ENCODE measurements at regions not wholly inside any gene's neighbourhood (a gene's known extent, or its start where the extent isn't known, plus 50 kb on each side); places are given as distances from the start of the nearest gene placed in this dataset.

DNA sequence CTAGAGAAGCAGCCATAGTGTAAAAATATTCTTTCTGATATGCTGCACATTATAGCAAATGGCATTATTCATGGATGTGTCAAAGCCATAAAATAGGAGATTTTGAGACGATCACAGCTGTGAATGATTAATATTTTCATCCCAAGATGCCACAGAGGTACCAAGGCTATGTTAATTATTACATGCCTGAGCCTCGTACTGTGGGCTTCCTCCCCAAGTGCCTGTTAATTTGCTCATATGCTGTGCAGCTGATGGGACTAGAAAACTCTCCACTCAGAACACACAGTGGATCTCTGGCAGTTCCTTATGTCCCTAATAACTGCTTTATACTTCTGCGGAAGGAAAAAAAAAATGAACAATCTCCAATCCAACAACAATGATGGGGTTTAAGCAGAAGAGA, 184.9 kb upstream of the TSHZ2 start (continued):
- TF ChIP-seq, protein P1, sequence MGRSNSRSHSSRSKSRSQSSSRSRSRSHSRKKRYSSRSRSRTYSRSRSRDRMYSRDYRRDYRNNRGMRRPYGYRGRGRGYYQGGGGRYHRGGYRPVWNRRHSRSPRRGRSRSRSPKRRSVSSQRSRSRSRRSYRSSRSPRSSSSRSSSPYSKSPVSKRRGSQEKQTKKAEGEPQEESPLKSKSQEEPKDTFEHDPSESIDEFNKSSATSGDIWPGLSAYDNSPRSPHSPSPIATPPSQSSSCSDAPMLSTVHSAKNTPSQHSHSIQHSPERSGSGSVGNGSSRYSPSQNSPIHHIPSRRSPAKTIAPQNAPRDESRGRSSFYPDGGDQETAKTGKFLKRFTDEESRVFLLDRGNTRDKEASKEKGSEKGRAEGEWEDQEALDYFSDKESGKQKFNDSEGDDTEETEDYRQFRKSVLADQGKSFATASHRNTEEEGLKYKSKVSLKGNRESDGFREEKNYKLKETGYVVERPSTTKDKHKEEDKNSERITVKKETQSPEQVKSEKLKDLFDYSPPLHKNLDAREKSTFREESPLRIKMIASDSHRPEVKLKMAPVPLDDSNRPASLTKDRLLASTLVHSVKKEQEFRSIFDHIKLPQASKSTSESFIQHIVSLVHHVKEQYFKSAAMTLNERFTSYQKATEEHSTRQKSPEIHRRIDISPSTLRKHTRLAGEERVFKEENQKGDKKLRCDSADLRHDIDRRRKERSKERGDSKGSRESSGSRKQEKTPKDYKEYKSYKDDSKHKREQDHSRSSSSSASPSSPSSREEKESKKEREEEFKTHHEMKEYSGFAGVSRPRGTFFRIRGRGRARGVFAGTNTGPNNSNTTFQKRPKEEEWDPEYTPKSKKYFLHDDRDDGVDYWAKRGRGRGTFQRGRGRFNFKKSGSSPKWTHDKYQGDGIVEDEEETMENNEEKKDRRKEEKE (IDR thresholded peaks at IDR 0.05), result no peak

DNA sequence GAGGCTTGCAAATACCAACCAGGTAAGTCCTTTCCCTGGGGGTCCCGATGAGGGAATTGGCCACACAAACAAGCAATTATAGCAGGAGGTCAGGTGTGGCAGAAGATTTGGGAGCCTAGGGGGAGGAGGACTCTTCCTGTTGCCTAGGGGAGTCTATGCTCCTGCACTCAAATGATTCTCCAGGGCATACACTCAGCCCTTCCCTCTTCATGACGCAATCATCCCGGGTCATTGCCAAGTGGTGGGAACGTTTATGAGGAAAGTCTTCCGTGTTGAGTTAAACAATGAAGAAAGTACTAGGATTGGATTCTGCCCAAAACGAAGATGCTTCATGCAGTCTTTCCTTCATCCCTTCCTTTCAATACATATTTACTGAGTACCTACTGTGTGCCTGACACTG, 186.5 kb upstream of the TSHZ2 start:
- Histone ChIP-seq H2AFZ (ENCODE audit: control insufficient read depth, low read depth, low read length) (no peak overlapping the region), H4K20me1 (ENCODE audit: control insufficient read depth, insufficient read depth) (no peaks in the 10 kb centered on the region), H3K36me3 (ENCODE audit: control insufficient read depth in 2 of 2, insufficient read depth in 2 of 2, low read length in 1 of 2) (no peaks in the 10 kb centered on the region), H3K4me3 (no peak overlapping the region), H3K27ac (ENCODE audit: control insufficient read depth, insufficient read depth) (no peak overlapping the region), H3K9ac (ENCODE audit: control insufficient read depth, insufficient read depth, low read length) (no peak overlapping the region), H3K27me3 (replicated peaks in 1 of 2; ENCODE audit: control insufficient read depth in 2 of 2, insufficient read depth in 2 of 2, low read length in 1 of 2) (no peaks in the 10 kb centered on the region), H3K4me2 (ENCODE audit: control insufficient read depth, insufficient read depth) (no peak overlapping the region), H3K79me2 (ENCODE audit: control insufficient read depth, insufficient read depth, low read length) (no peaks in the 10 kb centered on the region), H3K4me1 (ENCODE audit: control insufficient read depth, insufficient read depth, low read length) (no peaks in the 10 kb centered on the region), H3K9me3 (replicated peaks; ENCODE audit: control insufficient read depth, insufficient read depth, low read length) (no peaks in the 10 kb centered on the region; the same call in 2 of the 3 replicates)
- CTCF ChIA-PET, result no interaction called here
- 9% methylated on average over 6 of the region's 6 CpGs for WGBS (ENCODE audit: insufficient coverage, insufficient replicate concordance, low lambda C conversion rate, missing lambda C conversion rate)
- no peak for FAIRE-seq
- BruUV-seq (replicated peaks), result no TSS peak
- ATAC-seq, result no peak
- RAD21 ChIA-PET (ENCODE audit: unreplicated experiment), result no interaction called here
- SMC1A ChIA-PET (ENCODE audit: uncharacterized antibody, unreplicated experiment), result no interaction called here
- POLR2A ChIA-PET, result no interaction called here
- no peak for DNase-seq (ENCODE audit: low read depth, low spot score)
- in situ Hi-C loops (cut with MboI), result no loop called here
- intact Hi-C loops (cut with micrococcal nuclease; ENCODE audit: unreplicated experiment), result no loop called here
- TF ChIP-seq CBX5 (IDR thresholded peaks at IDR 0.05; ENCODE audit: low read depth) (no peak), RFX5 (IDR thresholded peaks at IDR 0.05; ENCODE audit: low read depth, low read length) (no peak), ZZZ3 (IDR thresholded peaks at IDR 0.05; ENCODE audit: control insufficient read depth, insufficient read length, low read depth) (no peak), ZNF622 (IDR thresholded peaks at IDR 0.05) (no peak), MYC (IDR thresholded peaks at IDR 0.05; ENCODE audit: insufficient read depth, insufficient read length, insufficient replicate concordance, low read length, severe bottlenecking) (no peak), MXI1 (IDR thresholded peaks at IDR 0.05; ENCODE audit: low read depth, low read length) (no peak), SMC3 (IDR thresholded peaks at IDR 0.05; ENCODE audit: borderline replicate concordance, low read length) (no peak), TCF3 (IDR thresholded peaks at IDR 0.05; ENCODE audit: borderline replicate concordance, insufficient read depth, low read depth, low read length) (no peak)
- TF ChIP-seq, protein P2, sequence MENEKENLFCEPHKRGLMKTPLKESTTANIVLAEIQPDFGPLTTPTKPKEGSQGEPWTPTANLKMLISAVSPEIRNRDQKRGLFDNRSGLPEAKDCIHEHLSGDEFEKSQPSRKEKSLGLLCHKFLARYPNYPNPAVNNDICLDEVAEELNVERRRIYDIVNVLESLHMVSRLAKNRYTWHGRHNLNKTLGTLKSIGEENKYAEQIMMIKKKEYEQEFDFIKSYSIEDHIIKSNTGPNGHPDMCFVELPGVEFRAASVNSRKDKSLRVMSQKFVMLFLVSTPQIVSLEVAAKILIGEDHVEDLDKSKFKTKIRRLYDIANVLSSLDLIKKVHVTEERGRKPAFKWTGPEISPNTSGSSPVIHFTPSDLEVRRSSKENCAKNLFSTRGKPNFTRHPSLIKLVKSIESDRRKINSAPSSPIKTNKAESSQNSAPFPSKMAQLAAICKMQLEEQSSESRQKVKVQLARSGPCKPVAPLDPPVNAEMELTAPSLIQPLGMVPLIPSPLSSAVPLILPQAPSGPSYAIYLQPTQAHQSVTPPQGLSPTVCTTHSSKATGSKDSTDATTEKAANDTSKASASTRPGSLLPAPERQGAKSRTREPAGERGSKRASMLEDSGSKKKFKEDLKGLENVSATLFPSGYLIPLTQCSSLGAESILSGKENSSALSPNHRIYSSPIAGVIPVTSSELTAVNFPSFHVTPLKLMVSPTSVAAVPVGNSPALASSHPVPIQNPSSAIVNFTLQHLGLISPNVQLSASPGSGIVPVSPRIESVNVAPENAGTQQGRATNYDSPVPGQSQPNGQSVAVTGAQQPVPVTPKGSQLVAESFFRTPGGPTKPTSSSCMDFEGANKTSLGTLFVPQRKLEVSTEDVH (IDR thresholded peaks at IDR 0.05; ENCODE audit: low read depth, partially characterized antibody), result no peak
- TF ChIP-seq, protein P3, sequence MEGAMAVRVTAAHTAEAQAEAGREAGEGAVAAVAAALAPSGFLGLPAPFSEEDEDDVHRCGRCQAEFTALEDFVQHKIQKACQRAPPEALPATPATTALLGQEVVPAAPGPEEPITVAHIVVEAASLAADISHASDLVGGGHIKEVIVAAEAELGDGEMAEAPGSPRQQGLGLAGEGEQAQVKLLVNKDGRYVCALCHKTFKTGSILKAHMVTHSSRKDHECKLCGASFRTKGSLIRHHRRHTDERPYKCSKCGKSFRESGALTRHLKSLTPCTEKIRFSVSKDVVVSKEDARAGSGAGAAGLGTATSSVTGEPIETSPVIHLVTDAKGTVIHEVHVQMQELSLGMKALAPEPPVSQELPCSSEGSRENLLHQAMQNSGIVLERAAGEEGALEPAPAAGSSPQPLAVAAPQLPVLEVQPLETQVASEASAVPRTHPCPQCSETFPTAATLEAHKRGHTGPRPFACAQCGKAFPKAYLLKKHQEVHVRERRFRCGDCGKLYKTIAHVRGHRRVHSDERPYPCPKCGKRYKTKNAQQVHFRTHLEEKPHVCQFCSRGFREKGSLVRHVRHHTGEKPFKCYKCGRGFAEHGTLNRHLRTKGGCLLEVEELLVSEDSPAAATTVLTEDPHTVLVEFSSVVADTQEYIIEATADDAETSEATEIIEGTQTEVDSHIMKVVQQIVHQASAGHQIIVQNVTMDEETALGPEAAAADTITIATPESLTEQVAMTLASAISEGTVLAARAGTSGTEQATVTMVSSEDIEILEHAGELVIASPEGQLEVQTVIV (IDR thresholded peaks at IDR 0.05; ENCODE audit: borderline replicate concordance, partially characterized antibody), result no peak
- TF ChIP-seq, protein P1 (IDR thresholded peaks at IDR 0.05), result no peak

Measured in GM12878 (cell line).